ENCODE measurements at regions not wholly inside any gene's neighbourhood (a gene's known extent, or its start where the extent isn't known, plus 50 kb on each side); places are given as distances from the start of the nearest gene placed in this dataset.

DNA sequence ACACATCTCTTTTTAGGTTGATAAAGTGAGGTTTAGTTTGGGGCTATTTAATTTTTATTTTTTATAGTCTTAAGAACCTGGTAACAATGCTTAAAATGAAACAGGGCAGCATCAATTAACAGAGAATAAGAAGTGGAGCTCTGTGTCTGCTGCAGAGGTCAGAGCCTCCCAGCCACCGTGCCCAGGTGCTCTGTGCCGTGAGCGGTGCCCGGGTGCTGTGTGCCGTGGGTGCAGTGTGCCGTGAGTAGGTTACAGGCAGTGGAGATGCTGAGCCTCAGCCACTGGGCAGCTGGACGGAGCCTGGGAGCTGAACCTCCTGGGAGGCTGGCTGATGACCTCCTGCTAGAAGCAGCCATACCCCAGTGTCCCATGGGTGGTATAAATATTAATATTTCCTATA lies 250.0 kb downstream of the KLF6 start:
- H3K4me3 ChIP-seq = no peak overlapping the region
- intact Hi-C loops (cut with DNase I) = no loop called here
- 73% methylated on average over 3 of the region's 7 CpGs for whole genome bisulfite sequencing (ENCODE audit: insufficient coverage, low coverage, low lambda C conversion rate, missing lambda C conversion rate)
- ATAC-seq = no peak
- no peaks in the 10 kb centered on the region for H3K36me3 ChIP-seq
- no peak for DNase-seq
- H3K4me1 ChIP-seq = no peaks in the 10 kb centered on the region
- TF ChIP-seq, protein P1, sequence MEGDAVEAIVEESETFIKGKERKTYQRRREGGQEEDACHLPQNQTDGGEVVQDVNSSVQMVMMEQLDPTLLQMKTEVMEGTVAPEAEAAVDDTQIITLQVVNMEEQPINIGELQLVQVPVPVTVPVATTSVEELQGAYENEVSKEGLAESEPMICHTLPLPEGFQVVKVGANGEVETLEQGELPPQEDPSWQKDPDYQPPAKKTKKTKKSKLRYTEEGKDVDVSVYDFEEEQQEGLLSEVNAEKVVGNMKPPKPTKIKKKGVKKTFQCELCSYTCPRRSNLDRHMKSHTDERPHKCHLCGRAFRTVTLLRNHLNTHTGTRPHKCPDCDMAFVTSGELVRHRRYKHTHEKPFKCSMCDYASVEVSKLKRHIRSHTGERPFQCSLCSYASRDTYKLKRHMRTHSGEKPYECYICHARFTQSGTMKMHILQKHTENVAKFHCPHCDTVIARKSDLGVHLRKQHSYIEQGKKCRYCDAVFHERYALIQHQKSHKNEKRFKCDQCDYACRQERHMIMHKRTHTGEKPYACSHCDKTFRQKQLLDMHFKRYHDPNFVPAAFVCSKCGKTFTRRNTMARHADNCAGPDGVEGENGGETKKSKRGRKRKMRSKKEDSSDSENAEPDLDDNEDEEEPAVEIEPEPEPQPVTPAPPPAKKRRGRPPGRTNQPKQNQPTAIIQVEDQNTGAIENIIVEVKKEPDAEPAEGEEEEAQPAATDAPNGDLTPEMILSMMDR (IDR thresholded peaks at IDR 0.05) = no peak
- no peak for TF ChIP-seq POLR2A (IDR thresholded peaks at IDR 0.05)
- no peaks in the 10 kb centered on the region for H3K27me3 ChIP-seq
- no peak overlapping the region for H3K27ac ChIP-seq
- no peaks in the 10 kb centered on the region for H3K9me3 ChIP-seq

DNA sequence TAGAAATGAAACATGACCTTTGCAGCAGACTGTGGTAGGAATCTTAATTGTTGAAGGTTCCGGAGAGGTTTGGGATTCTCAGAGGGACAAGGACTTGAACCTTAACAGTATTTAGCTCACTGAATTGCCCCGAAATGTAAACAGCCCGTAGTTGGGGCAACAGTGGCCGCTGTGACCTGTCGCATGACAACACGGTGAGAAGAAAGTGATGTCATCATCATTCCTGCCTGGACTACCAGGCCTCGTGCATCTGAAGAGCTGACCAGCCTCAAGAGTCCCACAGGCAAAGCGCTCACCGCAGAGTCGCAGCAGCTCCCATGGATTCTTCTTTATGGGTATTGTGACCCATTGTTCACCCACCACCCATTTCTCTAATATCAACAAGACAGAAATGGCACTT lies 250.6 kb downstream of the KLF6 start:
- Histone ChIP-seq H3K4me1 (no peaks in the 10 kb centered on the region), H3K27ac (no peak overlapping the region), H3K4me3 (no peak overlapping the region), H3K9me3 (no peaks in the 10 kb centered on the region), H3K36me3 (no peaks in the 10 kb centered on the region), H3K27me3 (no peaks in the 10 kb centered on the region)
- WGBS (ENCODE audit: insufficient coverage, low coverage, low lambda C conversion rate, missing lambda C conversion rate) = 75% methylated on average over 4 of the region's 10 CpGs
- intact Hi-C loops (cut with DNase I) = no loop called here
- no peak for ATAC-seq
- TF ChIP-seq POLR2A (IDR thresholded peaks at IDR 0.05) = no peak
- TF ChIP-seq, protein P1 (IDR thresholded peaks at IDR 0.05) = no peak
- no peak for DNase-seq

DNA sequence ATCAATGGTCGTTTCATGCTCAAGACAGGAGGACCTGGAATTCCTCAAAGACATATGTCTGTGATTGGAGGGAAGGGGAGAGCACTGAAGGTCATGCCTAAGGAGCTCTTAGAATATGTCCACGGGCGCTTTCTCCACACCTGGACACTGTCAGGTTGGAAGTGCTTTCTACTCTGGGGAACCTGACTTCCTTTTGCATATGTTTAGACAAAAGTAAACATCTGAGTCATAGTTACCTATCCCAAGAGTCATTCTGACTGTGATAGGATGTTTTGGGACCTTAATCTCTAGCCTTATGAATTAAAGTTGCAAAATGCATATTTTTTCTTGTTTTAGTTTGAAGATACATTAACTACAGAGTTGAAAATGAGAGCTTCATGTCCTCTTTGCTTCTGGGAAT lies 251.7 kb downstream of the KLF6 start:
- TF ChIP-seq POLR2A (IDR thresholded peaks at IDR 0.05) = no peak
- TF ChIP-seq, protein P1 (IDR thresholded peaks at IDR 0.05) = no peak
- Histone ChIP-seq H3K36me3 (no peaks in the 10 kb centered on the region), H3K27me3 (no peaks in the 10 kb centered on the region), H3K4me3 (no peak overlapping the region), H3K27ac (no peak overlapping the region), H3K9me3 (no peaks in the 10 kb centered on the region), H3K4me1 (no peaks in the 10 kb centered on the region)
- no peak for ATAC-seq
- WGBS (ENCODE audit: insufficient coverage, low coverage, low lambda C conversion rate, missing lambda C conversion rate) = 53% methylated on average over 3 of the region's 3 CpGs
- intact Hi-C loops (cut with DNase I) = no loop called here
- no peak for DNase-seq

- Histone ChIP-seq H3K36me3 (no peaks in the 10 kb centered on the region), H3K27ac (no peak overlapping the region), H3K4me3 (no peak overlapping the region), H3K27me3 (no peaks in the 10 kb centered on the region), H3K4me1 (no peaks in the 10 kb centered on the region), H3K9me3 (no peaks in the 10 kb centered on the region)
- 84% methylated on average over 8 of the region's 12 CpGs for WGBS (ENCODE audit: insufficient coverage, low coverage, low lambda C conversion rate, missing lambda C conversion rate)
- no peak for TF ChIP-seq POLR2A (IDR thresholded peaks at IDR 0.05)
- TF ChIP-seq, protein P1 (IDR thresholded peaks at IDR 0.05) = no peak
- intact Hi-C loops (cut with DNase I) = no loop called here
- DNase-seq = no peak
- ATAC-seq = no peak
These were observed 252.4 kb downstream of the KLF6 start for GRCh38 chr10:3532644-3533043.

- no peak overlapping the region for H3K4me3 ChIP-seq
- no peaks in the 10 kb centered on the region for H3K36me3 ChIP-seq
- no peak overlapping the region for H3K27ac ChIP-seq
- 69% methylated on average over 5 of the region's 5 CpGs for WGBS (ENCODE audit: insufficient coverage, low coverage, low lambda C conversion rate, missing lambda C conversion rate)
- ATAC-seq = no peak
- H3K4me1 ChIP-seq = no peaks in the 10 kb centered on the region
- no peak for DNase-seq
- H3K27me3 ChIP-seq = no peaks in the 10 kb centered on the region
- TF ChIP-seq, protein P1 (IDR thresholded peaks at IDR 0.05) = no peak
- no peak for TF ChIP-seq POLR2A (IDR thresholded peaks at IDR 0.05)
- intact Hi-C loops (cut with DNase I) = no loop called here
- no peaks in the 10 kb centered on the region for H3K9me3 ChIP-seq
These were observed 253.3 kb downstream of the KLF6 start for GRCh38 chr10:3531670-3532069.

Data from right lobe of liver (tissue), 6 donors.